HG03108 (cell line): ENCODE measurements at regions not wholly inside any gene's neighbourhood (a gene's known extent, or its start where the extent isn't known, plus 50 kb on each side); places are given as distances from the start of the nearest gene placed in this dataset.

Experiments used
- ATAC-seq: cut with Tn5 transposase; IDR thresholded peaks from one replicate; pipeline ENCODE4 v1.9.1; 2021; ENCODE audit warnings: moderate library complexity; ENCODE audit not compliant: unreplicated experiment

DNA sequence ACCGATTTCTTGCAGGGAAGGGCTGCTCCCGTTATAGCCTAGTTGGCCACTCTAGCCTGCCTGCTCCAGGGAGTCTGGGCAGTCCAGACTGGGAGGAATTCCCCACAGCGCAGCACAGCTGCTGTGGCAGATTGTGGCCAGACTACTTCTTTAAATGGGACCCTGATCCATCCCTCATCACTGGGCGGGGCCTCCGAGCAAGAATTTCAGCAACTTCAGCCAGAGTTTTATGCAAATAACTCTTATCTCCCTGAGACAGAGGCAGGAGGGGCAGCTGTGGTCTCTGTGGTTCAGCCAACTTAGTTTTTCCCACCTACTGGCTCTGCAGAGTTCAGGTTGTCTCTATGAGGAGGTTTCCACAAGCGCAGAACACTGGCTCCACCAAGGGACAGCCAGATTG is 1583.2 kb downstream of the SUCLG1 start:
- no peak for ATAC-seq

DNA sequence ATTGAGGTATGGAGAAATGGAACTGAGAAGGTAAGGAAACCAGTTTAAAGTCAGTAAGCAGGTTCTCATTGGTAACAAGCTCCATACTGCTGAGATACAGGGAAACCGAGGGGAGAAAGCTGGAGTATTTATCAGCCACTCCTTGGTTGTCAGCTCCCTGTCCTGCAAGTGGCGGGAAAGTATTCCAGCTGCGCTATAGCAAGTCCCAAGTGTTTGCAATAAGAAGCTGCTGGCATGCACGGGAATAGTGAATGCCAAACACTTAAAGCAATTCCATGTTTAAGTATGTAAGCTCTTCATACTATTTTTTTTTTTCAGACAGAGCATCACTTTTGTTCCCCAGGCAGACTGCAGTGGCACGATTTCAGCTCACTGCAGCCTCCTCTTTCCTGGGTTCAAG is 1601.1 kb downstream of the SUCLG1 start:
- ATAC-seq = no peak

DNA sequence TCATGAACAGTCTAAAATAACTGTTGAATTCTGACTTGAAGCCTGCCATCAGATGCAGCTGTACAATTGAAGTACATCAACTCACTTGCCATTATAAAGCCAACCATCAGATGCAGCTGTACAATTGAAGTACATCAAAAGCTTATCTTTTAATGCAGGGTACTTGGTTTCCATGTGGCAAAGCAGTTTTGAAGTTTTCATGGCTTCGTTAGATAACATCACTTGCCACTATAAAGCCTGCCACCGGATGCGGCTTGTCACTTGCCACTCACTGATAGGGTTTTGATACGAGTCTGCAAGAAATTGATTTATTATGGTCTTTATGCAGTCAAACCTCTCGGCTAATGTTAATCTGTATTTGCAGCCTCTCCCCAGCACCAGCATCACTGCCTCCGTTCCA is 1605.8 kb downstream of the SUCLG1 start:
- no peak for ATAC-seq

DNA sequence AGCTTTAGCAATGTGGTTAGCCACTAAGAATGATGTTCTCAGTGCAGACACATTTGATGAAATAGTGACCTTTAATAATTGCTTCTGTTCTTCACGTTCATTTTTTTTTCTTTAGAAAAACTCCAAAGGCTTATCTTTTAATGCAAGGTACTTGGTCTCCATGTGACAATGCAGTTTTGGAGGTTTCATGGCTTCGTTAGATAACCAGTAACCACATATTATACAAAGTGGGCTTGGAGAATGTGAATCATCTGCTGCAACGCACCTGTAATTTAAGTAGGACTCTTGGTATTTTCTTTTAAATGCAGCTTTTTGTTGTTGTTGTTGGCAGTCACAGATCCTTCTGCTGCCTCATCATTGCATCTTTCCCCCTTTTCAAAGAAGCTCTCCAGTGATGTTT is 1606.3 kb downstream of the SUCLG1 start:
- no peak for ATAC-seq

DNA sequence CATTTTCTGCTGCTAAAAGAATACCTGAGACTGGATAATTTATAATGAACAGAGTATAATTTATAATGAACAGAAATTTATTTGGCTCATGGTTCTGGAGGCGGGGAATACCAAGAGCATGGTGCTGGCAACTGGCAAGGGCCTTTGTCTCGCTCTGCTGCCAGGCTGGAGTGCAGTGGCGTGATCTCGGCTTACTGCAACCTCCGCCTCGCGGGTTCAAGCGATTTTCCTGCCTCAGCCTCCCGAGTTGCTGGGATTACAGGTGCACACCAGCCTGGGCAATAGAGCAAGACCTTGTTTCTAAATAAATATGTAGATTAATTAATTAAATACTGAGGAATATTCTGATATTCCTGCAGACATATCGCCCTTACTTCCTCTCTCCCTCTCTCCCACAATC is 1610.8 kb downstream of the SUCLG1 start:
- ATAC-seq = no peak

DNA sequence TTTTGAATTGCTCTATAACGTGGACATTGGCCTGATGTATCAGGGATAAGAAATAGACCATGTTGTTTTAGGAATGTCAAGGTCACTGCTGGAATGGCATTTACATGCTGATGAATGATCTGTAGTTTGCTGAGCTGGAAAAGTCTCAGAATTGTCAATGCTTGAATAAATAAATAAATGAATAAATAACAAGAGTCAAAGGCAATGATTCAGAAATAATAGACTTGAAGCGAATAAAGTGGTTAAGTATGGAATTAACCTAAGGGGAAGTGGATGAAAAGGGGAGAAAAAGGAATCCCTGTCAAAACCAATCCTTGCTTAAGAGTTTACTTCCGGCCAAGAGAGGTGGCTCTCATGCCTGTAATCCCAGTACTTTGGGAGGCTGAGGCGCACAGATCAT is 1620.0 kb downstream of the SUCLG1 start:
- no peak for ATAC-seq

DNA sequence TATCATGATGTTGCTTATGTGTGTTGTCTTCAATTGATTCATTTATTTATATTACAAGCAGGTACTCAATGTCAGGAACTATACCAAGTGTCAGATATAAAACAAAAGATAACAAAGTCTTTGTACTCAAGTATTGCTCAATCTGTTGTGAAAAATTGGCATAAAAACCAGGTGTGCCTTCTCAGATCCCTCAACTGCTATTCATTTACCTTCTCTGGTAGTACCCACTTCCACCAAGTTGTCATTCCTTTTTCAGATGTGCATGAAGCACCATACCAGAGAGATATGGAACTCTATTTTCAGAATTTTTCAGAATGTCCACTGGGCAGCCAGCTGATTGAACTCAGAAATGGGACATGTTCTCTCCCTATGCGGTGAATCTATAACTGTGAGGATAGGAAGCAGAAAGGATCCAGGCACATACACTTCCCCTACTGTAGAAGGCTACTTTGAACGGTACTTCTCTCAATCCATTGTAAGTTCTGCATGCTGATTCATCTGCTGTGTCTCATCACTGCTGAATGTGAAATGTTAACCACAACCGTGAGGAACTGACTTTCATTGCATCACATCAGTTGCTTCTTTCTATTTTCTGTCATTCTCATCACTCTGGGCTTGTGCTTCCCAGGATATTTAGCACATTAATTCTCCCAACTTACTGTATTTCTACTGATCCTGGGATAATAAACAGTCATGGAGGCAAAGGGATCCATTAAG is 1621.3 kb downstream of the SUCLG1 start:
- no peak for ATAC-seq

DNA sequence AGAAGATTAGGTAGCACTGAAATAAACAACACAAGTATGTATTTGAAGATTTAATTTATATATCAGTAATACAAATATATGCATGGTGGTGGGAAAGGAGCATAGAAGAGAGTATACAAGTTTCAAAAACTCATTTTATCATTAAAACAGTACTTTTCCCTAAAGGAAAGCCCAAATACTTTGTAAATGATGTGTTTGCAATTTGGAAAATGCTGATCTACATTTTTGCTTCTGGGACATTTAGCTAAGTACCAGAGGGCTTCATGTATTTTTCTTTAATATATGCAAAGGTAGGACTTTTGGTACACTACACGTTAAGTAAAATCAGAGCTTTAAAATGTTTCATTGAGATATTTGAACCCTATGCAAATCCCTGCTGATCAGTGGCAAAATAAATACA is 1624.2 kb downstream of the SUCLG1 start:
- ATAC-seq = no peak

DNA sequence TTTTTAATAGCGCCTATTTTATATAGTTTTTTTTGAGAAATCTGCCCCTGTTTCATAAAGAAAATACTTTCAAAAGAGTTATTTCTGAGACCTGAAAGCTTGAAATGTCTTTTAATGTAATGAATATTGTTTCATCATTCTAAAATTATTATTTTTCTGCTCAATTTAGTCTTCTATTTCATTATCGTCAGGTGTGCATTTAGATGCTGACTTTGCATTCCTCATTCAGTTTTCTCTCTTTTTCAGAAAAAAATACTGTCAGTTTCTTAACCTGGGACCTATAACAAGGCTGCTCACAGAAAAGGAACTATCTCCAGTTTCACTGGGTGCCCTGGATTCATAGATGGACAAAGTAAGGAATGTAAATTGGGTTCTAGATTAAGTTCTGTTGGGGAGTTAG is 1631.7 kb downstream of the SUCLG1 start:
- ATAC-seq = no peak

DNA sequence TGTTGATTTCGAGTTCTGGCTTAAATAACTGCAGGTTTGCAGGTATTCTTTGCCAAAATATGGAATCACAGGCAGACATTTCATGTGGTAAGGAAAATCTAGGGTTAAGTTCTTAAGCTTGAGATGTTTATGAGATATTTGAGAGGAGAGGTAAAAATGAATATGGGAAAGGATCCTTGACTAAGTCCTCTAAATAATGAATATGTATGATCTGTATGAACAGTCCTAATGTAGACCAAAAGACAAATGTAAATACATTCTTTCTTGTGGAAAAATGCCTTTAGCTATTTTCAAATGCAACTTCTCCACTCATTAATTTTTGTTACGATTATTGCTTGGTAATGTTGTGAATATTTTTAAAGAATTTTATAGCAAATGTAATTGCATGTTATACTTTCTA is 1632.6 kb downstream of the SUCLG1 start:
- ATAC-seq = no peak

DNA sequence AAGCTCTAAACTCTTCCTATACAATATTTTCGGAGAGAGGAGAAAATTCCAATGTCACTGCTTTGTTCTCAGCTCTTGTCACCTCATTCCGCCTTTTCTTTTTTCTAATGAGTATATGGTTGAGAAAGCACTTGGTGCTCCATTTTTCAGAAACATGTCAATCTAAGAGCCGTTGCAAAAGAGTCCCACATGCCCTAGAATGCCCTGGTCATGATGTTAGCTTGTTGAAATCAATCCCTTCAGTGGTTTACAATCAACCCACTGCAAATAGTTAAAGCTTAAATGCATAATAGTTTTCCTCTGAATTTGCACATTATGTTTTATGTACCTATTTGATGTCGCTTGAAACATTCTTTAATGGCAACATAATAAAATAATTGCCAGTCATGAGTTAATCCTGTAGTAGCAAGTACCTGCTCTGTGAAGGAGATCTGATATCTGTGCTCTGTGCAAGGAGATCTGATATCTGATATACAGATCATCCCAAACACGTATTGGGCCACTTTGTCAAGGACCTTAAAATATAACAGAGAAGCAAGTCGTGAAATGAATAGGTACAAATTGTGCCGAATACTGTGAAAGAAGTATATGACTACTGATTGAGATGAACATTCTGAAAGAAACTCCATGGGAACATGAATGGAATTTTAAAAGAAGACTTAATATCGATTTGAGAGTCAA is 1633.5 kb downstream of the SUCLG1 start:
- no peak for ATAC-seq

DNA sequence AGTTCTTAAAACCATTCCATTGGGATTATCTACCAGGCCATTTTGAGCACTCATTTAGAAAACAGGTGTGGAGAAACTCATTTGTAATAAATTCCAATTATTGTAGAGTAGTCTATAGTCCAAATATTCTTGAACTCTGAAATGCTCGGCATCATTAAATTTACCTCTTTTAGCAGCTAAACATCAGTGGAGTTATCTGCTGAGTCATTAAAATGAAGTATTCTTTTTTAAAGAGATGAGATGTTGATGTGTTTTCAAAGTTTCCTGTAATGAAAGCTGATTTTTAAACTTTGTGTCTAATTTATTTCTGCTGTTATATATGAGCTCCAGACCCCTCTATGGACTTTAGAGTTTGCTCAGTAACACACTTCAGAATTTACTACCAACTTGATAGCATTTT is 1635.2 kb downstream of the SUCLG1 start:
- ATAC-seq = no peak

DNA sequence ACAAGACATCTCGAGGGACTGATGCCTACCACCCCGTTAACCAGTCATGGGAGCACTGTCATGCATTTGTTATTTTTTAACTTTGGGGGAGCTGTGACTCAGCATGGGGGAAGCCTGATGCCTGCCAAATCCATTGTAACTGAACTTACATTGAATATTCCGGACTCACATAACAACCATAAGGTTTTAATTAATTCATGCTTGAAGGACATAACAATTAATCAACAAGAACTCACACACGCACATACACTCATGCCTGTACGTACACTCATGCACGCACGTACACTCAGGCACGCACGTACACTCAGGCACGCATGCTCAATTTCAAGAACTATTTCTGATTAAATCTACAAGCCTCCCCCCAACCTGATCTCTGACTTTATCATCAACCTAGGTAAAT is 1639.1 kb downstream of the SUCLG1 start:
- ATAC-seq = no peak

DNA sequence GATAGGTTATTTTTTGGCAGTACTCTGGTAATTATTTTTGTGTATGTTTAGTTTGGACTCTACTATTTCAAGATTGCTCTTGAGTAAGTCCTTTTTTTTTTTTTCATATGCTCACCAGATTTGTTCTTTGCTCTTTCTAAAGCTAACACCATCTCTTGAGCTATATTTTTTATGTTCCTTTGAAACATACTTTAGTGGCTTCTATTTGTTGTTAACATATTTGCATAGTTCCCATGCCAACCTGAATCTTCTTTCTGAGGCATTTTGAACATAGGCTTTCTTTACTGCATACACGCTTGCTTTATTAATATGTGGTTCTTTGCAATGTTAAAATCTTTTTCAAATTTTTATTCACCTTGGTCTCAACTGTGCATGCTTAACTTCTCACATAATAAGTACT is 1644.9 kb downstream of the SUCLG1 start:
- ATAC-seq = no peak

DNA sequence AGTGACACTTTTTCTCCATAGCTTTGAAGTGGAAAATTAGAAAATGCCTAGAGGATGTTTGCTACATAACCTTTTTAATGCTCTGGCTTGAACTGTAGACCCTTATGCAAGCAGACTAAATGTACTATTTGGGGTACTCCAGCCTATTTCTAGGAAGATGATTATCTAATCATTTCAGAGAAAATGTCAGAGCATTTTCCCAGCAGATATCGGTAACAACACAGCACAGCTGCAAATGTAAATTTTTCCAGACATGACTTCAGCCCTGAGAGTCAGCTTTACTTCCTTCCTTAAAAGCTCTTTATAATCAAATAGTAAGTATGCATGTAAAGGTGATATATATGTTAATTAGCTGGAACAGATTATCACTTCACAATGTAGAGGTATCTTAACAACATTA is 1647.1 kb downstream of the SUCLG1 start:
- ATAC-seq = no peak

DNA sequence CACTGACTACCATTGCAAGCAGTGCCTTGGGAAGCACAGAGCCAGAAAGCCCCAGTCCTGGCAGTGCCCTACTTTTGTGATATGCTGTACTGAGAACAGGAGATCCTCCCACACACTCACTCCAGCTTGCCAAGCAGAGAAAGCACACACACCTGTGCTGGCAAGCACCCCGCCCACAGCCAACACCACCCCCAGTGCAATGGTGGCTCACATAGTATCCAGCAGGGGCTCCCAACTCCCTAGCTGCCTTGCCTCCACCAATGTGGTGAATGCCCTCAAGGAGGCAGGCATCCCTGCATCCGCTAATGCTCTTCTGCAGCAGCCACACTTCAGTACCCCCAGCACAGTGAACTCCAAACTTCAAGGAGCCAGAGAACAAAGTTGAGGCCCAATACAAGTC is 1655.8 kb downstream of the SUCLG1 start:
- ATAC-seq = no peak

DNA sequence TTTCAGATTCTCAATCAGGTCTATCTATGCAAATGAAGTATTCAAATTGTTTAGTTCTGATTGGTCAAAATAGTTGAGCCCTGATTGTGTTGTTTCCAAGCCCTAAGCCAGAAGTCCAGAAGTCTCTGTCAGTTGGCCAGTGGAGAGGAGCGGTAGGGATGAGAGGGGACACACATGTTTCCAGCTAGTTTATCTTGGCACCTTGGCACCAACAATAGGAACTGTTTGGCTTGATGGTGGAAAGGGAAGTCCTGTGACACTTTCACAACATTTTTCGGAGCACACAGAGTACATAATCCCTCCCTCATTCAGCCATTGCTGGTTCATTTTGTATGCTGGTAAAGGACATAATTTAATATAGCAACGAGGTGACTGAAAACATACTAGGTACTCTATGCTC is 1661.6 kb downstream of the SUCLG1 start:
- no peak for ATAC-seq

DNA sequence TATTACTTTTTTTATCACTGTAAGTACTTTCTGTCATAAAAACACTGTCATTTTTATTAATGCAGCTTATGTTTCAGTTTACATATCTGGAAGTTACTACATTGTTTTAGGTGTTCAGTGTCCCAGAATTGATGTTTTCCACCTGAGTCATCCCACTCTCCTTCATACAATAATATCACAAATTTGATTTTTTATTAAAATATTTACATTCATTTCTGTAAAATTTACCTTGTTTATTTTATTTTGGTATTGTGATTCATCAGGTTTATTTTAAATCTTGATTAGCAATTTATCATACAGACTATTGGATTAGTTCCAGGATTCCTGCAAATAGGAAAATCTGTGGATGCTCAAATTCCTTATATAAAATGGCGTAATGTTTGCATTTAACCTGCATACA is 1662.9 kb downstream of the SUCLG1 start:
- ATAC-seq = no peak

DNA sequence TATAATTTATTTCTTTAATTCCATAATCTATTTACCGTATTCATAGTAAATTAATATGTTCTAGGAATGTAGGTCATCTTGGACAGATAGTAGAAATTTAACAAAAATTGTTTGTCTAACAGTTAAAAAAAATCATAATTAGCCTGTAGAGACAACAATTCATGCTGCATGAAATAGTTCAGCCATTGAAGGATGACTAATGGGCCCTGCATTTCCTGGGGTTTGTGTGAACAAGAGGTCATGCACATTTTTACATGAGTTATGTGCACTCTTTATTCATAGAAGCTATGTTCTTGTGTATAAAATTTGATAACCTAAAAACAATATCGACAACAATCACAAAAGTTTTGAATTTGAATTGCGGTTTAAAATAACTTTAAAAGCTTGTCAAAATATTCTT is 1663.6 kb downstream of the SUCLG1 start:
- ATAC-seq = no peak

DNA sequence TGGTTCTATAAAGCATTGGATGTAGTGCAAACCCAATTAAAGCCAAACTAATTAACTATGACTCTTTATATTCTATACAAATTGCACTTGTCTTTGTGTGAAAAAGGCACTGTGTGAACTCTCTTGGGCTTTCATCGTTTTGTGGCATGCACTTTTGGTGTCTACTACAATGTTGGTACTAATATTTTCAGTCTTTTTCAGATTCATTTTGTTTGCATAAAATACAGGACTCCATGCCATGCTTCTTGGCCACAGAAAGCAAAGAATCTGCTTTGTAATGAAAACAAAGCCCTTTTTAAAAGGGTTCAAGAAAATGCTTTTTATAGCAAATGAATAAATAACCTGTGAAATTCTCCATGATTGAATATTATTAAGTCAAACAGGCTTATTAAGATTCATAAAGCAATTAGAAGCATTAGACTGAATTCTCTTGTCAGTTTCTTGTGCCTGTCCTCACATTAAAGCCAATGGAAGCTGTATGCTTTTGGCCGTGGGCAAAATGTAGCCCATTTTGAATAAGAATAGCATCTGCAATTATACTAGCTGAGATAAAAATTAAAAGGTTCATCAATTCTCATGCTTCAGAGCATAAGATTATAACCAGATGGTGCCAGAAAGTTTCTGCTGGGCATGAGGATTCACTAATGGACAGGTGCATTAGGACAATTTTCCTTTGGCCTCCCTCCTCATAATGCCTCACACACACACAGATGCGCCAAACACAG is 1665.2 kb downstream of the SUCLG1 start:
- no peak for ATAC-seq

DNA sequence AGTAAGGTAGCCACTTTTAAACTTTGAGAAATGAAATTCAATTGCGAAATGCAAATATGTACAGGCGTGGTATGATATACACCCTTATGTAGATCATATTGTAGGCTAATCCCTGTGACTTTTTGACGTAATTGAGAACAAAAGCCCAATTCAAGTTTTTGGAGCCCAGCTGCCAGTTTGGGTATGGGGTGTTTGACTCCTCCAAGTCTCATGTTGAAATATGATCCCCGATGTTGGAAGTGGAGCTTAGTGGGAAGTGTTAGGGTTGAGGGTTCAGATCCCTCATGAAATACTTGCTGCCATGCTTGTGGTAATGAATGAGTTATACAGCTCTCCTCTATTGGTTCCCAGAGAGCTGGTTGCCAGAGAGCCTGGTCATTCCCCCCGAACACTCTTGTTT is 1666.8 kb downstream of the SUCLG1 start:
- ATAC-seq = no peak
